GM12872 (cell line): ENCODE measurements at regions not wholly inside any gene's neighbourhood (a gene's known extent, or its start where the extent isn't known, plus 50 kb on each side); places are given as distances from the start of the nearest gene placed in this dataset.

Source experiments
- TF ChIP-seq, protein P1 (sequence below): IDR thresholded peaks from 3 replicates; pipeline ENCODE4 v1.5.1; 2011; ENCODE audit warnings: low read depth, mild to moderate bottlenecking, low read length, moderate library complexity; ENCODE audit not compliant: insufficient read depth

DNA sequence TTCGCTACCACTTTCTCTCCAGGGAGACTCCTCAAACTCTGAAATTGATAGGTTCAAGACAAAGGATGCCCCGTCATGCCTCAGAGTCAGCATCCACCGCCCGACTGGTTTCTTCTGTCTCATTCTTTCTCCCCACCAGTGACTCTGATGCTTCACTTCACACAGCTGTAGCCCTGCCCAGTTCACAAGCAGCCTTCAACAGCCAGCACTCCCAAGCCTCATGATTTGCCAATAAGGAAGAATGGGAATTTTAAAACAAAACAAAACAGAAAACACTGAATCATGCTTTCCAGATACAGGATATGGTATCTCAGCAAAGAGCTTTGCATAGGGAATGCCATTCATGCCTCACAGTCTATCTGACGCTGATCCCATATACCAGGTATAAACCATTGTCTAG, 371.2 kb upstream of the RORB start:
- TF ChIP-seq, protein P1, sequence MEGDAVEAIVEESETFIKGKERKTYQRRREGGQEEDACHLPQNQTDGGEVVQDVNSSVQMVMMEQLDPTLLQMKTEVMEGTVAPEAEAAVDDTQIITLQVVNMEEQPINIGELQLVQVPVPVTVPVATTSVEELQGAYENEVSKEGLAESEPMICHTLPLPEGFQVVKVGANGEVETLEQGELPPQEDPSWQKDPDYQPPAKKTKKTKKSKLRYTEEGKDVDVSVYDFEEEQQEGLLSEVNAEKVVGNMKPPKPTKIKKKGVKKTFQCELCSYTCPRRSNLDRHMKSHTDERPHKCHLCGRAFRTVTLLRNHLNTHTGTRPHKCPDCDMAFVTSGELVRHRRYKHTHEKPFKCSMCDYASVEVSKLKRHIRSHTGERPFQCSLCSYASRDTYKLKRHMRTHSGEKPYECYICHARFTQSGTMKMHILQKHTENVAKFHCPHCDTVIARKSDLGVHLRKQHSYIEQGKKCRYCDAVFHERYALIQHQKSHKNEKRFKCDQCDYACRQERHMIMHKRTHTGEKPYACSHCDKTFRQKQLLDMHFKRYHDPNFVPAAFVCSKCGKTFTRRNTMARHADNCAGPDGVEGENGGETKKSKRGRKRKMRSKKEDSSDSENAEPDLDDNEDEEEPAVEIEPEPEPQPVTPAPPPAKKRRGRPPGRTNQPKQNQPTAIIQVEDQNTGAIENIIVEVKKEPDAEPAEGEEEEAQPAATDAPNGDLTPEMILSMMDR = no peak

DNA sequence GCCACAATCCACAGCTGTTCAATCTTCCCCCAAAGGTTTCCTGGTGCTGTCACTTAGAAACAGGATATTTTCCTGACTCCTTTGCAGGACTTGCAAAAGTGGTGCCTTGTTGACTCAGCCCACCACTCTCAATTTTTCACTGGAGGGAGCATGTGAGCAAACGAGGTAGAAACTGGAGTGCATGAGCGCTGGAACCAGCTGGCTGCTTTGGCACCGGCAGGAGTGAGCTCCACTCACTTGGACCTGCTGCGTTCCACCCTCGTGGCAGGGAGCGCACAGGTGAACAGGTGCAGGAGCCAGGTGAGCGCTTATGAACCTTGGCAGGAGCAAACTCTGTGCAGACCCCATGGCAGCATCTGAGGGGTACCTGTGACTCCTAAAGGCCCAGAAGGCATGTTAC, 364.1 kb upstream of the RORB start:
- TF ChIP-seq, protein P1 = no peak

DNA sequence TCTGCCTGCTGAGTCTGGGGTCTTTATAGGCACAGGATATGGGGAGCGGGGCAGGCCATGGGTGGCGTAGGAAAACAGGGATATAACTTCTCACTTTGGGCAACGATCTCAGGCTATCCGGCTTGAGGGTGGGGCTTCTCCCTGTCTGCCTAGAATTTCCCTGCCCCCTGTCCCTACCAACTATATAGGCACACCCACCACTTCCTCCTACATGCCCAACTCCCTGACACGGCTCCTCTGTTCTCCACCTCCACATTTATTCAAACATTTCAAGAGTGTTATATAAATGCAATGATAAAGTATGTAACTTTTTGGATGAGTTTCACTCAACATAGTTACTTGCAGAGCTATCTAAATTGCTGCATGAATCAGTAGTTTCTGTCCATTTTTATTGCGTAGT, 363.2 kb upstream of the RORB start:
- TF ChIP-seq, protein P1 = no peak

DNA sequence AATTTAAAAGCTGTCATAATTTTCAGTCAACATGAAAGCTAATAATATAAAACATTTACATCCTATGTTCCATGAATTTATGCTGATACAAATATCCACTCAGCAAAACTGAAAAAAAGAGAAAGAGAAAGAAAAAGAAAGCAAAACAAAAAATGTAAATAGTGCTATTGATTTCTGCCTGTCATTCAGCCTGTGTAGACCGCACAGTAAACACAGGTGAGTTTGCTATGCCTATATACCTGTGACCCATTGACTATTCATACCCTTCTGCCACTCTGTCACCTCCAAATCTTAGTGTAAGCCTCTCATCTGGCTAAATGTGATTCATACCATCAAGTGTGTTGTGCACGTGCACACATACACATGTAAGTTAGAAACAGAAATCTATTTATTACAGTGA, 359.0 kb upstream of the RORB start:
- TF ChIP-seq, protein P1 = no peak

DNA sequence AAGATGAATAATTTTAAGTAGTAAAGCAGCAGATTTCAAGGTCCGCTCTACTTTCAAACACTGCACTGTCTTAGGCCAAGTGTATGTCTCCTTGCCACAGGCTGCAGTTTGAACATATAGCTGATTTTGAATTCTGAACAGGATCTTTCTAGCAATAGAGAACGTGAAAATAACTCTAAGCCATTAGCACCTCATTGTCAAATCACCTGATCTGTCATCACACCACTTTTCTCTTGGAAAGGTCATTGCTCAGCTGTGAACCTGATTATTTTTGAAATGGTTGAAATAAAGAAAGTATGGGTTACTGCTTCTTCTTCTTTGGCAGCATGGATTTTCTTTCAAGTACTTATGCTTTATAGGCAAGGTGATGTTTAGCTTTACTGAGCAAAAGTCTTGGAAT, 357.0 kb upstream of the RORB start:
- TF ChIP-seq, protein P1 = no peak

DNA sequence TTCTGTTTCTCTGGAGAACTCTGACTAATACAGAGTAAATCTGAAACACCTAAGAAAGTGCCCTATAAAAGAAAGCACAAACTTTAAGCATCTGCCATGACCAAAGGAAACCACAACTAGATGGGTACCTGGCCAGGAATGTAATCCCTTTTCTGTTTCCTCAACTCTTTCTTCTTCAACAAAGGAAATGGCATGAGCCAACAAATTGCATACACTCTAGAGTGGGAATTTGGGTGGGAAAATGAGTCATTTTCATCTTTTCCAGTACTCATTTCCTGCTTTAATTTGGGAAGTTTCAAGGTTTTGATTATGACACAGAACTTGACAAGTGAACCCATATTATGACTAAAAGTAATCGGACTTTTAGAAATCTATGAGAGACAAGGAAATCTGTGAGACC, 349.2 kb upstream of the RORB start:
- TF ChIP-seq, protein P1 = no peak

DNA sequence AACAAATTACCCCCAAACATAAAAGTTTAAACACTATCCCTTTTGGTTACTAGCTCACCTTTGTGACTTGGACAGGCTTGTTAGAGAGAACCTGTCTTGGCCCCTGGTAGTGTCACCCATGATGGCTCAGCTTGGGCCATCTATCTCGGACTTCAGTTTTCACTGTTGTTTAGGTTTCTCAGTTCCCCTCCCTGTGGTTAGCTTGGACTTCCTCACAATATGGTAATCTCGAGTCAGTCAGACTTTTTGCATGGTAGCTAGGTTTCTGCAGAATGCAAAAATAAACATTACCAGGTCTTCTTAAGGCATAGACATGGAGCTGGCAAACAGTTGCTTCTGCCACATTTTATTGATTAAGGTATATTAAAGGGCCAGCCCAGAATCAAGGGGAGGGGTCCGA, 324.3 kb upstream of the RORB start:
- TF ChIP-seq, protein P1 = no peak

DNA sequence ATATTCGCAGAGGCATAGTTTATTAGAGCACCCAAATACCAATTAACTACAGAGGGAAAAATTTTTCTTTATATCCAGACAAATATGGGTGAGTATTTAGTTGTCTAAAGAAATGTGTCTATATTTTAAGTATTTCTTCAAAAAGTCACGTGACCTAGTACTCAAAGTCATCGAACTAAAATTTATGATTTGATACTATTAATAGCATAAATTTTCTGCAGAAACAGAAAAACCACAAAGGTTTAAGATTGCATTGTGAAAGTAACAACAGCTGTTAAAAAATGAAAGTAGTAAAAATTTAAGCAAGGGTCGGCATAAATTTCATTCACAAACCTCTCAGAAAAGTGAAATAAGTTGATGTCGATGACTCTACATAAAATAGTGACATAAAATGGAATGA, 323.9 kb upstream of the RORB start:
- TF ChIP-seq, protein P1 = no peak
